Inferior parietal cortex (tissue), 1 donor: ENCODE measurements at regions not wholly inside any gene's neighbourhood (a gene's known extent, or its start where the extent isn't known, plus 50 kb on each side); places are given as distances from the start of the nearest gene placed in this dataset.

Experiments used
- DNase-seq: peaks from one replicate; pipeline ENCODE4 v3.0.0-alpha.2; 2016; ENCODE audit errors: extremely low spot score

- no peak for DNase-seq
These were observed 67.6 kb downstream of the COX18 start for GRCh38 chr4:73001885-73002284.

GRCh38 chr4:72997409-72997808 lies 72.1 kb downstream of the COX18 start:
- no peak for DNase-seq

- no peak for DNase-seq
These were observed 74.8 kb downstream of the COX18 start for GRCh38 chr4:72994670-72995069.

- no peak for DNase-seq
These were observed 75.6 kb downstream of the COX18 start for GRCh38 chr4:72993876-72994275.

- no peak for DNase-seq
These were observed 77.6 kb downstream of the COX18 start for GRCh38 chr4:72991873-72992272.

GRCh38 chr4:72987741-72988729 lies 81.5 kb downstream of the COX18 start:
- DNase-seq, result no peak

GRCh38 chr4:72984351-72984750 lies 85.2 kb downstream of the COX18 start:
- DNase-seq, result no peak

- DNase-seq, result no peak
These were observed 85.8 kb downstream of the COX18 start for GRCh38 chr4:72983709-72984108.

- DNase-seq, result no peak
These were observed 91.5 kb downstream of the COX18 start for GRCh38 chr4:72977936-72978485.

- no peak for DNase-seq
These were observed 94.1 kb downstream of the COX18 start for GRCh38 chr4:72975488-72975784.

- no peak for DNase-seq
These were observed 94.6 kb downstream of the COX18 start for GRCh38 chr4:72974694-72975487.

GRCh38 chr4:72971572-72971971 lies 97.9 kb downstream of the COX18 start:
- DNase-seq, result no peak

GRCh38 chr4:72970756-72971155 lies 98.8 kb downstream of the COX18 start:
- no peak for DNase-seq

GRCh38 chr4:72969976-72970375 lies 99.5 kb downstream of the COX18 start:
- no peak for DNase-seq

- DNase-seq, result no peak
These were observed 102.9 kb downstream of the COX18 start for GRCh38 chr4:72966652-72967051.

- DNase-seq, result no peak
These were observed 110.1 kb downstream of the COX18 start for GRCh38 chr4:72959411-72959810.

GRCh38 chr4:72954811-72955210 lies 114.7 kb downstream of the COX18 start:
- no peak for DNase-seq

- no peak for DNase-seq
These were observed 115.9 kb downstream of the COX18 start for GRCh38 chr4:72953571-72953970.

- no peak for DNase-seq
These were observed 117.9 kb downstream of the COX18 start for GRCh38 chr4:72951628-72952027.

- no peak for DNase-seq
These were observed 118.4 kb downstream of the COX18 start for GRCh38 chr4:72951147-72951546.

- DNase-seq, result no peak
These were observed 121.4 kb downstream of the COX18 start for GRCh38 chr4:72948080-72948479.

- DNase-seq, result no peak
These were observed 123.7 kb downstream of the COX18 start for GRCh38 chr4:72945719-72946336.
